HG02571 (cell line): ENCODE measurements at regions not wholly inside any gene's neighbourhood (a gene's known extent, or its start where the extent isn't known, plus 50 kb on each side); places are given as distances from the start of the nearest gene placed in this dataset.
"Not testable (repeated sequence)": the region's sequence is repeated elsewhere in the genome, so short reads cannot be mapped to it uniquely, and the experiment has no call there.

Experiments used
- ATAC-seq: cut with Tn5 transposase; IDR thresholded peaks from one replicate; pipeline ENCODE4 v1.9.1; 2021; ENCODE audit warnings: mild to moderate bottlenecking, moderate library complexity; ENCODE audit not compliant: unreplicated experiment

DNA sequence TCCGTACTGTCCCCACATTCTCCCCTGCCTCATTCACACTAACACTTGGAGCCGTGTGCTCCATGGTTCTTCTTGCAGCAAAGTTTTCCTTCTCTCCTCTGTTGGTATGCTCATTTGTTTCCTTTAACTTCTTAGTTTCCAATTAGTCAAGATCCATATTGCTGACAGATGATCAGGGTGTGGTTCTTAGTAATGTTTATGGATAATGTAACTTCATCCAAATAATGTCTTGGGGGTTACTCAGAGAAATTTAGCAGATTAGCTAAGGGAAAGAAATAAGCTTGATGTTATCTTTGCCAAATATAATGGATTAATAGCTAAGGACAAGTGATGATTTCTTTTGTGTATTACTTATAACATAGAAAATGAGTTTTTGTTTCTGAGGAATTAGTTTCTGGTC lies 174.4 kb downstream of the NUFIP1 start:
- no peak for ATAC-seq

DNA sequence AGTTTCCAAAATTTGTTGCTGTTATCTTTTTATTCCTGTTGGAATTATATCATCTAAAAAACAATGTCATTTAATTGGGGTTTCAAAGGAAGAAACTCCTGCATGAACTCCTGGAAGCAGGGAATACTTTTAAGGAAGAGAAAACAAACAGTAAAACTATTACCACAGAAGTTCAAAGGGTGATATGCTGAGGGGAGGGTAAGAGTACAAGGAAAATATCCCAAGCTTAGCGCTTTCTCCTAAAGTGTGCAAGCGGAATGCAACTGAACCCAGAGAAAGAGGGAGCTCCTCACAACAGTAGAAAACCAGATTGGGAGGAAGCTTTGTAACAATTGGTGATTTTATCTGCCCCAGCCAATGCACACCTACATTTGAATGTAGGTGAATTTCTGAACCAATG lies 175.1 kb downstream of the NUFIP1 start:
- no peak for ATAC-seq

GRCh38 chr13:44812818-44813217 lies 176.5 kb downstream of the NUFIP1 start:
- ATAC-seq = no peak

DNA sequence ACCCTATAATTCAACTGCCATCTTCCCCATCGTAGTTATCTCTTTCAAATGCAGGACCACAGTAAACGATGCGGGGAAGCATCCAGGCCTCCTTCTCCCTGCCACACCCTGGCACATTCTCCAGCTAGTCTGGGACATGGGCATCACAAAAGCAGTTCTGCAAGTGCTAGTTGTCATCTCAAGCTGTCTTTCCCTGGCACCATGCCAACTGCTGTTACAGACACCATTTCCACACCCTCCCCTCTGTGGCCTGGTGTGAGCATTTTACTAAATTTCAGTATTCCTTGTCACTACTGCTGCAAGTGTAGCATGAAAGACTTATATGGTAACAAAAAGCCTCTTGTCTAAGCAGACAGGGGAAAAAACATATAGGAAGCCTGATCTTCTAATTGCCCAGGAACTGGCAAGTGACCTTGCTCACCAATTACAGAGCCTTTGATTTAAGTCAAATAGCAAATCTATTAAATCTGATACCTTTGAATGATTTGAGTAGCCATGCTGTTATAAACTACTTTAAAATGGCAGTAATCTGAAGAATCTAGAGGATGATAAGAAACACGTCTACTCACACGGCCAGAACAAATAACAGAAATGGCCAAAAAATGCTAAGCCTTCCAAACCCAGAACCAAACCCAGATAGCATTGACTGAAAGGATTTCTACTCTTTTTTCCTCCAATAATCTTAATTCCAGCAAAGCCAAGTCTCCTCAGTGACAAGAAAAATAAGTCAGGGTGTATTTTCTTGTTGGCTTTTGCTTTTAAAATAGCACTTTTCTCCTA lies 179.0 kb downstream of the NUFIP1 start:
- ATAC-seq = no peak

DNA sequence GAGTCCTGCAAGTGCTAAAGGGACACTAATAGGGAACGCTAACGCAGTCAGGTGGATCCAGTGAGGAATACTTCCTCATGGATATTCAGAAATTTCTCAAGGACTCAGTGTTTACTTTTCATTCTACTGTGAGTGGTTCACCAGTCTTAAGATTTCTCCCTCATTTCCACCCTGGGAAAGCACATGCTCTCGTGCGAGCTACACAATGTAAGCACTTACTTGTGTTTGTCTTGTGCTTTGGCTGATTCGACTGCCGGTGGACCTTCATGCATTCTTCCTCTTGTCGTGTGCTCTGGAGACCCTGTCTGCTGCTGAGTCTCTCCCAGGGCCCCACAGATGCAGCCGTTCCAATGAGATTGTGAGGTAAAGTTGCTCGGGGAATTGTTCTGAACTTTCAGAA lies 180.1 kb downstream of the NUFIP1 start:
- no peak for ATAC-seq

DNA sequence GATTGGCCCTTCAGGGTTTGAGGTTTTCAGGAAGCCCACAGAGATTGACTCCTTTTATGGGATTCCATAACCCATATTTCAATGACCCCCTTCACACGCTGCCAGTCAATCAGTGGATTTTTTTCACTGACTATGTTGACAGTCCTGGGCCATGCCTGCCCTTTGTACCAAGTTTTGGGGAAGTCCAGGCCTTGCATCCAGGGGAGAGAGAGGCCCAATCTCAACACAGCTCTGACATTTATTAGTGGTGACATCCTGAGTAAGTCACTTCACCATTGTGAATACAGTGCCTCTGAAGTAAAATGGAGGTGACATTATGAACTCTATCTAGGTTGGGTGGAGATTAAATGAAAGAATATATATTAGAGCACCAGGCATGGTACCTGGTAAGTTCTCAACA lies 181.1 kb downstream of the NUFIP1 start:
- ATAC-seq = no peak

DNA sequence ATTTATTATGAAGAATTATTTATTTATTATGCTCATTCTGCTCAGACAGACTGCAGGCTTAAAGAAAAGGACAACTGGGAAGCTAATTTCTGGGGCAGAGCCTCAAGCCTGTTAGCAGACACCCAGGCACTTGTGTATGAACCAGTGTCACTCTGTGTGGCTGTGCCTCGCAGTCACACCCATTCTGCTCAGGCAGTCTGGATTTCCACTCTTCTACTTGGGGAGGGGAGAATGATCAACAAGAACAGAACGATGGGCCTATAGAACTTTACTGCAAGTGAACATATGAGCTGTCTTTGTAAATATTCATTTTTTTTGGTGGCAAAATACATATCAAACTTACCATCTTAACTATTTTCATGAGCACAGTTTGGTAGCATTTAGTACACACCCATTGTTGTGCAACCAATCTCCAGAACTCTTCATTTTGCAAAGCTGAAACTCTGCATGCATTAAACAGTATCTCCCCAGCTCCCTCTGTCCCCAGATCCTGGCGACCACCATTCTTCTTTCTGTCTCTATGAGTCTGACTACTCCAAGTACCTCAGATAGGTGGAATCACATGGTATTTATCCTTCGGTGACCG lies 181.7 kb downstream of the NUFIP1 start:
- ATAC-seq = no peak

- no peak for ATAC-seq
Measured at GRCh38 chr13:44806826-44807225, 182.4 kb downstream of the NUFIP1 start.

DNA sequence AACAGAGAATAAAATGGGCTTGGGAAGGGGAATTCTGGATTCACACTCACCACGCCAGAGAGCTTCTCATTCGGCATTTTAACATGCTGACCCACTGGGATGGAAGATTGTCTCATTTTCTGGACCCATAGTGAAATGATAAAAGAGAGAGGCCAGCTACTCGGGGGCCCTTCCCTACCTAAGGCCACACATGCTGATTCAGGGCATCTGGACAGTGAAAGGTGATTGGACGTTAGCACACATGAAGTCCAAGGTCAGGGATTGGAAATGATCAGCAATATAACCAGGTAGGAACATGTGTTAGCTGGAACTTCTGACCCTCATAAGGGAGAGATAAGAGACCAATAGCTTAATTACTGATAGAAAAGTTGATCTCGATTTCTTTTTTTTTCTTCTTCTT lies 183.7 kb downstream of the NUFIP1 start:
- ATAC-seq = no peak

DNA sequence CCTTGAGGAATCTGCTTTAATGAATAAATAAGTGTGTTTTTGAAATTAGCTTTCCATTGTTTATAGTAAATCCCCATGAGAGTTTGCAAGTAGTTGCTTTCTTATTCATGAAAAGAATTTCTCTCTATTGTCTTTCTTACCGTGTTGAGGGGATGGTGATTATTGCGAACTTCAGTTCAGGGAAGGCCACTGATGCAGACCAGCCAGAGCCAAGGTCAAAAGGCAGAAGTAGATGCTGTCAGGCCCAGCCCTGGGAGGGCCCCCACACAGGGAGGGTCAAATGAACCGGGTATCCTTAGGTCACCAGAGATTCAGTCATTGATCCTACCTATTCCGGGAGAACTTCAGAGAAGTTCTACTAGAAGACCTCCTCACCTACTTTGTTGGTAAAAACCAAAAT lies 185.9 kb downstream of the NUFIP1 start:
- ATAC-seq = no peak

- ATAC-seq = no peak
Measured at GRCh38 chr13:44802491-44802890, 186.8 kb downstream of the NUFIP1 start.

- ATAC-seq = no peak
Measured at GRCh38 chr13:44801990-44802389, 187.3 kb downstream of the NUFIP1 start.

GRCh38 chr13:44800626-44801025 lies 188.6 kb downstream of the NUFIP1 start:
- no peak for ATAC-seq

DNA sequence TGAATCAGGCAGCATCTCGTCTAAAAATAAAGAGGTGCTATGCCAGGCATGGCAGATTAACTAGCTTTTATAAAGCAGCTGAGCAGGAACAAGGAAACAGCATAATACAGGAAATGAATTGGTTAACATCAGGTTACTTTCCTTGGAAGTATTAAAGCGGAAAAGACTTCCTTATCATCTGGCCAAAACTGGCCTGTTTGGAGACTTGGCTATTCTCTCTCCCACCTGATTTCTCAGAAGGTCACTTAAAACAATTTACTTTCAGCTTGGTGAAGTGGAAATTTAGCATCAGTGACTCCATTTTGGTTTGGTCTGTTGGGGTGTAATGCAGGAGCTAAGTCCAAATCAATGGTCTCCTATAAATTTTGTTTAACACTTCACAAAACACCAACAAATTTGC lies 191.6 kb downstream of the NUFIP1 start:
- ATAC-seq = no peak

DNA sequence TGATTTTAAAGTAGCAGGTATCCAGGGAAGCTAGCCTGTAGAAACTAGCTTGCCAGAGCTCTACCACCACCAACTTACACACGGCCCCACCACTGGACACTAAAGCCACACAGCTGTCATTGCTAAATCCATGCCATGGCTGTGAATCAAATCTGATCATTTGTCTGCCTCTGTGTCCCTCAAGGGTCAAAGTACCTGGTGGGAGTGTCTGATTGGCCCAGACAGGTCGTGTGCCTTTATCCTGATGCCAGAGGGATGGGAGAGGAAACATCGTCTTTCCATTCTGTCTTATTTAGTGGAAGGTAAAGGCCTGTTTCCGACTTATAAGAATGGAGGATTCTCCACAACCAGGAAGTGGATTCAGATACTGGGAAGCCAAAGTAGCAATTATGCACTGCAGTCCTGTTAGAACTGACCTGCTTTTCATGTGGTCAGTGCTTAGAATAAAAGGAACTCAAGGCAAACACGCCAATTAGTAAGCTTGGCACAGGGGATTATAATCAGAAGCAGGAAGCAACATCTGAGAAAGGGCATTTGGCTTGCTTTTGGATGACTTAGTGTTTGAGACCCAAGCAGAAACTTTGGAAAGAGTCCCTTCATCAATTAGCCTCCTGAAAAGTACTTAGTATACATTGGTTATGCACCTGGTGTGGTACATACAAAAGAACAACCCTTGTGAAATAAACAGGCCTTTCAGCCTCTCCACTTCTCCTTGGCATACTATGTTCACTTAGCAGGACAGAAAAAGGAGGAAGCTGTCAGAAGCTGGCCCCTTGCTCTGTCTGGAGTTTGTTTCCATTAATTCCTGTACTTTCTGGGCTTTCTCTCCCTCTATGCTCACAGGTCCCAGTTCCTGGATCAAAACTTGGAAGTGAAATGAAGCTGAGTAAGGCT lies 192.4 kb downstream of the NUFIP1 start:
- no peak for ATAC-seq

DNA sequence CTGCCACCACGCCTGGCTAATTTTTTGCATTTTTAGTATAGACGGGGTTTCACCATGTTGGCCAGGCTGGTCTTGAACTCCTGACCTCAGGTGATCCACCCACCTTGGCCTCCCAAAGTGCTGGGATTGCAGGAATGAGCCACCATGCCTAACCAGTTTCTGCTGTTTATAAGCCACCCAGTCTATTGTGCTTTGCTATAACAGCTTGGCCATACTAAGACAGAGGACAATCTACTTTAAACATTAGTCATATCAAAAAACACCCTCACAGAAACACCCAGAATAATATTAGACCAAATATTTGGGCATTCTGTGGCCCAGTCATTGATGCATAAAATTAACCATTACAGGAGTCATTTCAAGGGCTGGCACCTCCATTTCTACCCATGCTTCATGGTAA lies 193.2 kb downstream of the NUFIP1 start:
- ATAC-seq = not testable (repeated sequence)

DNA sequence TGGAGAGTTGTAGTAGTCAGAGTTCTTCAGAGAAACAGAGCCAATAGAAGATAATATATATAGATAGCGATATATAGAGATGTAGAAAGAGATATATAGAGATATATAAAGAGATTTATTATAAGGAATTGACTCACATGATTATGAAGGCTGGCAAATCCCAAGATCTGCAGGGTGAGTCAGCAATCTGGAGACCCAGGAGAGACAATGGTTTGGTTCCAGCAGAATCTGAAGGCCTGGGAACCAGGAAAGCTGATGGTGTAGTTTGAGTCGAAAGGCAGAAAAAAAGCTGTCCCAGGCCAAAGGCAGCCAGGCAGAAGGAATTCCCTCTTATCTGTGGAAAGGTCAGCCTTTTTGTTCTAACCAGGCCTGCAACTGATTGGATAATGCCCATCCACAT lies 194.1 kb downstream of the NUFIP1 start:
- ATAC-seq = no peak

- no peak for ATAC-seq
Measured at GRCh38 chr13:44792096-44792495, 197.2 kb downstream of the NUFIP1 start.

DNA sequence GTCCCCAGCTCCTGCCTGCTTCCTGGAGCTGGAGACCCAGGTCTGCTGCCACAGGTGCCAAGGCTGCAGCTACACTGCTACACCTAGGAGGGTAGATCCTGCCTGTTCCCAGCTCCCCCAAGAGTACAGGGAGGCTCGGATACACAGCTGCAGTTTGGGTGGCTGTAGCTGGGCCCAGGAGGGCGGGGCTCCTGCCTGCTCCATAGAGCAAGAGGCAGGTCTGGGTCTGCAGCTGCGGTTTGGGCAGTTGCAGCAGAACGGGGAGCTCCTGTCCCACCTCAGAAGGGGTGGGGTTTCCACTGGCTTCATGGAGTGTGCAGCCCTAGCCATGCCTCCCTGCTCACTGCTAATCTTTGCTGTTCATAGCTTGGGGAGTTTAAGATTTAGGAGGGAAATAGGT lies 199.0 kb downstream of the NUFIP1 start:
- no peak for ATAC-seq

GRCh38 chr13:44787617-44788016 lies 201.7 kb downstream of the NUFIP1 start:
- ATAC-seq = no peak

DNA sequence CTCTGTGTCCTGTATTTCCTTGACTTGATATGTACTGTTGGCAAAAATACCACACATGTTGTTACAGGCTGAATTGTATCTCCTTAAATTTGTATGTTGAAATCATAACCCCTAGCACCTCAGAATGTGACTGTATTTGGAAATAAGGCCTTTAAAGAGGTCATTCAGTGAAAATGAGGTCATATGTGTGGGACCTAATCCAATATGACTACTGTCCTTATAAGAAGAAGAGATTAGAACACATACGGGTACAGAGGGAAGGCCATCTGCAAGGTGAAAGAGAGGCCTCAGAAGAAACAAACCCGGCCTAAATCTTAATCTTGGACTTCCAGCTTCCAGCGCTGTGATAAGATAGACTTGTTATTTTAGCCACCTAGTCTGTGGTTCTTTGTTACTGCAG lies 202.5 kb downstream of the NUFIP1 start:
- ATAC-seq = no peak

- no peak for ATAC-seq
Measured at GRCh38 chr13:44785401-44785800, 203.9 kb downstream of the NUFIP1 start.
